ENCODE measurements at regions not wholly inside any gene's neighbourhood (a gene's known extent, or its start where the extent isn't known, plus 50 kb on each side); places are given as distances from the start of the nearest gene placed in this dataset.

DNA sequence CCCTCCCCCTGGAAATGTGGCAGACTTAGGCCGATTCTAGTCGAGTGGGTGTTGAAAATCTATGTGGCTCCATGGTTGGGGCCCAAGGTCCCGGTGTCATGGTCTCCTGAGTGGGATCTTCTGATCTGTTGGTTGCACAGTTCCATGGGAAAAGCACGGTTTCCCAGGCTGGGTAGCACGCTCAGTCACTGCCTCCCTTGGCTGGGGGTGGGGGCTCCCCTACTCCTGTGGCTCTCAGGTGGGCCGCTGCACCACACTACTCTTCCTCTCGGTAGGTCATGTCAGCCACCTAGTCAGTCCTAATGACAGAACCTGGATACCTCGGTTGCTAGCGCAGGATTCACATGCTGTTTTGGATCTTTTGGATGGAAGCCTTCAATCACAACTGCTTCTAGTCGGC lies 247.0 kb downstream of the SPRY2 start:
- Histone ChIP-seq H2AFZ (replicated peaks; ENCODE audit: low read length, poor library complexity) (no peak overlapping the region), H3K27ac (ENCODE audit: insufficient read depth, low read length) (no peak overlapping the region), H4K91ac (ENCODE audit: insufficient read depth, low read depth, low read length) (no peak overlapping the region), H3K9me3 (ENCODE audit: control insufficient read depth, insufficient read depth, low read length) (no peaks in the 10 kb centered on the region), H3K18ac (ENCODE audit: low read depth, low read length) (no peak overlapping the region), H2BK20ac (ENCODE audit: low read depth, low read length) (no peak overlapping the region), H2AK9ac (replicated peaks; ENCODE audit: low read depth, low read length, poor library complexity) (no peak overlapping the region), H2BK15ac (ENCODE audit: low read depth, low read length) (no peak overlapping the region), H2AK5ac (ENCODE audit: low read depth, low read length) (no peak overlapping the region), H3K56ac (ENCODE audit: extremely low read depth, insufficient read depth, low read length) (no peak overlapping the region), H2BK120ac (ENCODE audit: low read depth, low read length) (no peak overlapping the region), H3K23ac (ENCODE audit: low read depth, low read length) (no peak overlapping the region), H3K14ac (replicated peaks; ENCODE audit: low read depth, low read length) (no peak overlapping the region), H3K9me1 (ENCODE audit: insufficient read depth, low read length) (no peaks in the 10 kb centered on the region), H4K8ac (ENCODE audit: low read depth in 2 of 2, low read length in 2 of 2) (no peak overlapping the region), H3K27me3 (ENCODE audit: control insufficient read depth, insufficient read depth, low read length) (no peaks in the 10 kb centered on the region), H3K4me1 (ENCODE audit: control insufficient read depth, insufficient read depth, low read length) (no peaks in the 10 kb centered on the region), H3K79me1 (ENCODE audit: low read depth in 1 of 2, low read length in 2 of 2) (no peaks in the 10 kb centered on the region), H4K5ac (ENCODE audit: low read depth, low read length) (no peak overlapping the region), H4K20me1 (ENCODE audit: insufficient read depth, low read length) (no peaks in the 10 kb centered on the region), H3K9ac (ENCODE audit: low read depth, low read length) (no peak overlapping the region), H3K36me3 (ENCODE audit: control insufficient read depth, insufficient read depth, low read length) (no peaks in the 10 kb centered on the region), H3K4me2 (ENCODE audit: low read depth, low read length) (no peak overlapping the region), H3K4me3 (ENCODE audit: insufficient read depth, low read depth, low read length) (no peak overlapping the region), H3K4ac (ENCODE audit: low read depth, low read length) (no peak overlapping the region), H2BK5ac (ENCODE audit: low read depth, low read length, poor library complexity, severe bottlenecking) (no peak overlapping the region)
- in situ Hi-C loops (cut with MboI; ENCODE audit: low sequenced_read_pairs) (no loop called here), intact Hi-C loops (cut with micrococcal nuclease) (no loop called here), dilution Hi-C loops (cut with HindIII; ENCODE audit: low sequenced_read_pairs, unreplicated experiment) (no loop called here)
- CTCF ChIA-PET: no interaction called here
- TF ChIP-seq SMC3 (IDR thresholded peaks at IDR 0.05; ENCODE audit: low read depth, low read length) (no peak), MXI1 (IDR thresholded peaks at IDR 0.05; ENCODE audit: borderline replicate concordance, low read depth, low read length) (no peak), RFX5 (IDR thresholded peaks at IDR 0.05; ENCODE audit: low read depth, low read length) (no peak), FOS (IDR thresholded peaks at IDR 0.05; ENCODE audit: low read depth, low read length) (no peak), RCOR1 (IDR thresholded peaks at IDR 0.05; ENCODE audit: insufficient replicate concordance, low read length) (no peak), ELK1 (IDR thresholded peaks at IDR 0.05; ENCODE audit: borderline replicate concordance, low read depth, low read length) (no peak), NFE2L2 (IDR thresholded peaks at IDR 0.05; ENCODE audit: low read depth, low read length) (no peak)
- POLR2A ChIA-PET (ENCODE audit: unreplicated experiment): no interaction called here
- BruUV-seq (replicated peaks): no TSS peak
- ATAC-seq (ENCODE audit: low read depth) (no peak), DNase-seq (no peak)
- WGBS, 2 experiments (ENCODE audit: extremely low coverage in 2 of 2, insufficient read length in 1 of 2): 93% methylated on average over 5 of the region's 10 CpGs; no CpG with 5 or more reads in 1 of the 2 experiments

Data from IMR-90 (cell line).